HG03097 (cell line): ENCODE measurements at regions not wholly inside any gene's neighbourhood (a gene's known extent, or its start where the extent isn't known, plus 50 kb on each side); places are given as distances from the start of the nearest gene placed in this dataset.
"Not testable (repeated sequence)": the region's sequence is repeated elsewhere in the genome, so short reads cannot be mapped to it uniquely, and the experiment has no call there.

ENCODE experiments used
- ATAC-seq: cut with Tn5 transposase; IDR thresholded peaks from one replicate; pipeline ENCODE4 v1.9.1; 2021; ENCODE audit not compliant: unreplicated experiment, low FRiP score

DNA sequence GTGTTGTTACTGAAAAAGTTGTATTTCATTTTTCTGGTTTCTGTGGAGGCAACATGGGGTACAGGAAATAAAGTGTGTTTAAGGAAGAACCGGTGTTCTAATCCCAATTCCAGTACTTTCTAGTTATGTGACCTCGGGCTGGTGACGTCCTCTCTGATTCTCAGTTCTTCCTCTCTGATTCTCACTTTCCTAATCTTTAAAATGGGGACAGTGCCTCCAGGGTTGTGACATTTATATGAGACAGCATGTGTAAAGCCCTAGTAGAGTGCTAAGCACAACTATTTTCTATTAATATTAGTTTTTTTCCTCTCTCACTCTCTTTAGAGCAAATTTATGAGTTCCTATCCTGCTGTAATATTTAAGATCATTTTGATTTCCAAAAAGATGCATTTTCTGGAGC is 50.9 kb upstream of the PTPDC1 start:
- ATAC-seq = no peak

DNA sequence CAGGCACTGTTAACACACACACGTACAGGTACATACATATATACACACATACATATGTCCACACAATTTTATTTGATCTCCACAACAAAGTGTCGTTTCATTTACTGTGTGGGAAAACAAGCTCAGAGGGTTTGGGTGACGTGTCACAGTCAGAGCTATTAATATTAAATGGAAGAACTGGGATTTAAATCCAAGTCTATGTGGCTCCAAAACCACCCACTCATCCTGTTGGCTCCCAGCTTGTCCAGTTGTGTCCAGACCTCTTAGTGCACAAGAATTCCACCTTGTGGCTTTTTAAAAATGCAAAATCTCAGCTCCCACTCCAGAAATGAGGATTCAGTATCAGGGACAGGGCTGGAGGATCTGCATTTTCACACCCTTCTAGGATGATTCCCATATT is 52.3 kb upstream of the PTPDC1 start:
- no peak for ATAC-seq

DNA sequence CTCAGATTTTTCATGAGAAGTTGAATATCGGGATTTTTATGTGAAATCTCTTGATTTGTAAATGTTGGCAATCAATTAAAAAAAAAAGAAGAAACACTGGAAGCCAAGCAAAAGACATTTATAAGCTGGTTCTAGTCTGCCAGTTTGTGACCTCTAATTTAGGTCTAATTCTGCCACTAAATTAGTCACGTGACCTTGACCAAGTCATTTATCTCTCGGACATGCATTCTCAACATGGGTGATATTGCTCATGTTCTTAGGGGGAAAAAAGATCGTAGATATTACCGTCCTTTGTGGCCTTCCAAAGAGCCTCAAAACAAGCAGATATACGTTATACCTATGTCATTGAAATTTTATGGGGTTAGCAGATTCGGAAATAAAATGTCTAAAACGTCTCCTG is 52.9 kb upstream of the PTPDC1 start:
- no peak for ATAC-seq

DNA sequence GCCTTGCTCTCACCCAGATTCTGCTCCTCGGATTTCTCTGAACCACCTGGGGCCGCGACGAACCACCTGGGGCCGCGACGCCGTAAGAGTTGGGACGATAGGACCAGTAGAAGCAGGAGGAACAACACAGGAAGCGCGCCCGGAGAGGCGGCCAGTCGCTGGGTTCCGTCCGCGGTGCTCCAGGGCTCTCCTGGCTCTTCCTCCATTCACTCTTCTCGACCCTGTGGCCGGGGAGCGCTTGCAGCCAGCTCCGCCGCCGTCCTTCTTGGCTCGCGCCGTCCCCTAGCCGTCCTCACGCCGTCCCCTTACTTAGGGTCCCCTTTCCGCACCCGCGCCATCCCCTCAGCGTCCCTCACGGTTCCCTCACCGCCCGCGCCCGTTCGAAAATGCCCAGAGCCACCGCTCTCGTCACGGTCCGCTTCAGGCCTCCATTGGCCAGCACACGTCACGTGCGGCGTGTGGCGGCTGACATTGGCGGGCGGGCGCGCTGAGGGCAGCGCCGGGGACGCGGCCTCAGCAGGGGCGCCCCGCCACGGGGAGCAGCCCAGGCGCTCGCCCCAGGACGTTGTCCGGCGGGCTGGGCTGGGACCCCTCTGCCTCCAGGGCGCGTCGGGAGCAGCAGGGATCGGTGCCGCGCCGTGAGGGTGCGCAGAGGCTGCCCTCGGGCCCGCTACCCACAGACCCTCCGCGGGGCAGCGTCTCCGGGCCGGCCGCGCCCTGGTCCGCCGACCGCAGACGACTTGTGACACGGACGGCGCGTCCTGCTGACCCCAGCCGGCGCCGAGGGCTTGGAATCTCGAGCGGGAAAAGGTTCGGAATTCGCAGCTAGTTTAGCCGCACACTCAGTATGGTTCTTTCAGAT is 53.7 kb upstream of the PTPDC1 start:
- peak; percentile 99 for ATAC-seq

DNA sequence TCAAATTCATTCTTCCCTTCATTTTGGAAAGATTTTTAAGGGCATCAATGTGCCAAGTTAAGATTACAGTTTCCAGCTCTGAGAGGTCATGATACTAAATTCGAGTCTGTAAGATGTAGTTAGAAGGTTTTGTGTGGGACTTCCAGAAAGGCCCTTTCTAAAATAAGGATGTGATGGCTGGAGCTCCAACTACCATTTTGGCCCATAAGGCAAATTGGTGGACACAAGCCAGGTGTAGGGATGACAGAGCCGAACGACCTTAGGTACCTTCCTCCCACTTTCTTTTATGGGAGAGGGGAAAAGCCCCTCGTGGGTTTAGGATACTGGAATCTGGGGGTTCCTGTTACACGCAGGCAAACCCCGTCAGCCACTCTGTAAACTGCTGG is 54.3 kb upstream of the PTPDC1 start:
- ATAC-seq = no peak

GRCh38 chr9:94026816-94027215 is 57.4 kb upstream of the PTPDC1 start:
- ATAC-seq = no peak

- not testable (repeated sequence) for ATAC-seq
Measured at GRCh38 chr9:94022476-94022875, 61.8 kb upstream of the PTPDC1 start.

DNA sequence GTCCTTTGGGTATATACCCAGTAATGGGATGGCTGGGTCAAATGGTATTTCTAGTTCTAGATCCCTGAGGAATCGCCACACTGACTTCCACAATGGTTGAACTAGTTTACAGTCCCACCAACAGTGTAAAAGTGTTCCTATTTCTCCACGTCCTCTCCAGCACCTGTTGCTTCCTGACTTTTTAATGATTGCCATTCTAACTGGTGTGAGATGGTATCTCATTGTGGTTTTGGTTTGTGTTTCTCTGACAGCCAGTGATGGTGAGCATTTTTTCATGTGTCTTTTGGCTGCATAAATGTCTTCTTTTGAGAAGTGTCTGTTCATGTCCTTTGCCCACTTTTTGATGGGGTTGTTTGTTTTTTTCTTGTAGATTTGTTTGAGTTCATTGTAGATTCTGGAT is 63.4 kb upstream of the PTPDC1 start:
- not testable (repeated sequence) for ATAC-seq

- ATAC-seq = no peak
Measured at GRCh38 chr9:94018628-94019027, 63.5 kb upstream of the BARX1 start.

GRCh38 chr9:94017939-94018531 is 62.9 kb upstream of the BARX1 start:
- ATAC-seq = no peak

- ATAC-seq = no peak
Measured at GRCh38 chr9:94016744-94017143, 61.6 kb upstream of the BARX1 start.

DNA sequence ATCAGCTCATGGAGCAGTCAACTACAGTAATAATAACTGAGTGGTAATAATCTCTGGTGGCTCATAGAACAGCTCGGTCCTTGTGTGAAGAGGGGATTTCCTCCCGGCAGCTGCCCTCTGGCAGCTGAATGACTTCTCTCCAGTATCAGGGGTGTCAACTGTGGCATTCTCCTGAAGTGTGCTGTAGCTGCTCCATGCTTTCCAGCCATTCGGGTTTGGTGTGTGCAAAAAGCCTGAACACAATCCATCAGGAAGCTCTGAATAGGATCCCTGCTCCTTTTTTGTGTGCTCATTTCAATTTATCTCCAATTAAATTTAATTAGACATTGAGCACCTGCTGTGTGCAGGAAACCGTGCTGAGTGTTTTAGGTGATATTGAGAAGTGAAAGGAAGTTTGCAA is 59.8 kb upstream of the BARX1 start:
- ATAC-seq = no peak

DNA sequence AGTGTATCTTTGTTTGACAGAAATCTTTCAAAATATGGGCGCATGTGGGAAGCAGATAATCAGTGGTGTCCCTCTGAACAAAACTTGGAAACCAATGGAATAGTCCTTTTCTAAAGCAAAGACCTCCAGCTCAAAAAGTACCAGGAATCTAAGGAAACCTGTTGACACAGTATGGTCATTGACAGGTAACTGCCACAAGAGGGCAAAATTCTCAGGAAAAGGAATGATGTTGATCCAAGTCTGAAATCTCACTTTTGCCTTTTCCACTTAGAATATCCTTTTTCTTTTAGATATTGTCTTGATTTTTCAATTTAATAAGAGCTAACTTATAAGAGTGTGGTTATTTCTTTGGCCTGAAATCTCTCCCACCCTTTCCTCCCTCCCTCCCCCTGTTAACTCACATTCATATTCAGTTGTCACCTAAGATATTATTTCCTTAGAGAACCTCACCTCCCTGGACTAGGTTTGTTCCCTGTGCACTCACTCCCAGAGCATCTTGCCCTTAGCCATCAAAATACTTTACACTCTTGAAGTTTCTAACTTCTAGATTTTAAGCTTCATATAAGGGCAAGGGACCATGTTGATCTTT is 59.0 kb upstream of the BARX1 start:
- ATAC-seq = no peak

DNA sequence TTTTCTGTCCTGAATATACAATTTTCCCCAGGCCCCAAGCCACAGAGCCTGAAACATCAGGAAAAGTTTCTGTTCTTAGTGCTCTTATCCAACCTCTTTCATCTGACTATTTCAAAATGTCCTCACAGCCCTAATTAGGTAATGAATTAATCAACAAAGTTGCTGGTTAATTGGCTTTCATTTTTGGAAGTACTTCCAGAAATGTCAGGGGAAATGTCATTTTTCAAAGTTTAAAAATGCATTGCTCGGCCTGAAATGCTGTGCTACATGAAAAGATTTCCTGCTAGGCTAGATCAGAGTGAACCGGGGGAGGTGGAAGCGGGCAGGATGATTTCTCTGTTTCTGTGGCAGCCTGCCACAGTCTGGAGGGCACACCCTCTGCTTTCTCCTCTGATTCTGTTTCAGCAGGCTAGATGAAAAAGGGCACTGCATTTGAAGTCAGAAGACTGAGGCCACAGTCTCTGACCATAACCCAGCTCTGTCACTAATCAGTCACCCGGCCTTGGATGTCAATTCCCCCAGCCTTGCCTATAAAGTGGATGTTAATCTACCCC is 55.9 kb upstream of the BARX1 start:
- no peak for ATAC-seq

GRCh38 chr9:94005272-94005901 is 50.2 kb upstream of the BARX1 start:
- ATAC-seq = no peak
